A673 (cell line): ENCODE measurements at regions not wholly inside any gene's neighbourhood (a gene's known extent, or its start where the extent isn't known, plus 50 kb on each side); places are given as distances from the start of the nearest gene placed in this dataset.

Source experiments
- EZH2 ChIP-seq: fragments of 200-600 bp; sonication (generic); IDR thresholded peaks from 2 replicates; pipeline ENCODE4 v1.6.1; 2017; ENCODE audit warnings: borderline replicate concordance, low read depth, mild to moderate bottlenecking, mixed read lengths, antibody characterized with exemption, low read length; ENCODE audit not compliant: poor library complexity, severe bottlenecking
- TF ChIP-seq, protein P1 (sequence below): fragments of 300-800, 200-600 bp; sonication (generic); conservative IDR thresholded peaks from 2 replicates; pipeline ENCODE4 v1.5.1; 2017; ENCODE audit warnings: low read depth, mild to moderate bottlenecking, antibody characterized with exemption, low read length, moderate library complexity, mixed read lengths

DNA sequence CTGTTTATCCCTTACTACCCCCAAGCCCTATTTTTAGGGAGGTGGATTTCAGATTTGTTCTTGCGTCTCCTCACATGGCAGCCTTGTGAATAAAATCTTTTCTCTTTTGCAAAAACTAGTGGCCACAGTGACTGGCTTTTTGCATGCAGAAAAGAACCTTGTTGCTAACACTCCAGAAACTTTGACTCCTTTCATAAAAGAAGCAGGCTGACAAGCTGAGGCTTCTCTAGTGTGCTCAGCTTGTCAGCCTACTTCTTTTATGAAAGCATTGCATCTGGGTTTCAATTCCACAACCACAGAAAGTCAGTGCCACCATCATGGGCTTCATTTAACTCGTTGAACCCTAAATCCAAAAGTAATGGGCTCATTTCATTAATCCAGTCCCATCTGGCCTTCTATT is 761.0 kb upstream of the COBL start:
- TF ChIP-seq, protein P1, sequence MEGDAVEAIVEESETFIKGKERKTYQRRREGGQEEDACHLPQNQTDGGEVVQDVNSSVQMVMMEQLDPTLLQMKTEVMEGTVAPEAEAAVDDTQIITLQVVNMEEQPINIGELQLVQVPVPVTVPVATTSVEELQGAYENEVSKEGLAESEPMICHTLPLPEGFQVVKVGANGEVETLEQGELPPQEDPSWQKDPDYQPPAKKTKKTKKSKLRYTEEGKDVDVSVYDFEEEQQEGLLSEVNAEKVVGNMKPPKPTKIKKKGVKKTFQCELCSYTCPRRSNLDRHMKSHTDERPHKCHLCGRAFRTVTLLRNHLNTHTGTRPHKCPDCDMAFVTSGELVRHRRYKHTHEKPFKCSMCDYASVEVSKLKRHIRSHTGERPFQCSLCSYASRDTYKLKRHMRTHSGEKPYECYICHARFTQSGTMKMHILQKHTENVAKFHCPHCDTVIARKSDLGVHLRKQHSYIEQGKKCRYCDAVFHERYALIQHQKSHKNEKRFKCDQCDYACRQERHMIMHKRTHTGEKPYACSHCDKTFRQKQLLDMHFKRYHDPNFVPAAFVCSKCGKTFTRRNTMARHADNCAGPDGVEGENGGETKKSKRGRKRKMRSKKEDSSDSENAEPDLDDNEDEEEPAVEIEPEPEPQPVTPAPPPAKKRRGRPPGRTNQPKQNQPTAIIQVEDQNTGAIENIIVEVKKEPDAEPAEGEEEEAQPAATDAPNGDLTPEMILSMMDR: no peak
- no peak for TF ChIP-seq EZH2
